Neuron (in vitro differentiated cells): ENCODE measurements at regions not wholly inside any gene's neighbourhood (a gene's known extent, or its start where the extent isn't known, plus 50 kb on each side); places are given as distances from the start of the nearest gene placed in this dataset.
"Not testable (repeated sequence)": the region's sequence is repeated elsewhere in the genome, so short reads cannot be mapped to it uniquely, and the experiment has no call there.

ENCODE experiments used
- H2AFZ ChIP-seq: one replicate; pipeline ENCODE4 v1.6.1; 2013; ENCODE audit warnings: low read depth, mild to moderate bottlenecking, inconsistent platforms, low read length, moderate library complexity
- H3K27me3 ChIP-seq: one replicate; pipeline ENCODE4 v1.6.1; 2013; ENCODE audit warnings: low read length; ENCODE audit not compliant: insufficient read depth
- H3K36me3 ChIP-seq: one replicate; pipeline ENCODE4 v1.6.1; 2013; ENCODE audit warnings: low read length; ENCODE audit not compliant: insufficient read depth
- H3K4me1 ChIP-seq: one replicate; pipeline ENCODE4 v1.6.1; 2013; ENCODE audit warnings: low read length; ENCODE audit not compliant: insufficient read depth
- H3K4me3 ChIP-seq: 2 replicates; pipeline ENCODE4 v1.5.1; 2013; ENCODE audit warnings: mild to moderate bottlenecking, low read length, moderate library complexity
- H3K9me3 ChIP-seq: one replicate; pipeline ENCODE4 v1.6.1; 2013; ENCODE audit warnings: low read length

DNA sequence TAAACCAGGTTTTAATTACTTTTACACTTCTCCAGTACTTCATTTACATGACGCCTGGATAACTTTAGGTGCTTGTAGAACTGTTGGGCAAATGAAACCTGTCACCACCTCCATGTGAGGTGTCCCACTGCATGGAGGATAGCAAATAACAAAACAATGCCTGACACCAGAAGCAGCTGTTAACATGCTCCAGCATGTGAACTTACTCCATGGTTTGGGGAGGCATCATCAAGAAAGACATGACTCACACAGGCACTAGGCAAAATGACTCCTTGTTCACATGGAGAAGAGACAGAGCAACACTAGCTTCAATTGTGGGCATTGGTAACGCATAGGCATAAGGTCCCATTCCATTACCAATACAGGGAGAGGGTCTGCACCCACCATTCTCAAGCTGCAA lies 198.1 kb upstream of the F9 start:
- no peaks in the 10 kb centered on the region for H3K27me3 ChIP-seq
- H3K4me1 ChIP-seq = no peaks in the 10 kb centered on the region
- H3K9me3 ChIP-seq = no peaks in the 10 kb centered on the region
- no peak overlapping the region for H2AFZ ChIP-seq
- no peak overlapping the region for H3K4me3 ChIP-seq
- no peaks in the 10 kb centered on the region for H3K36me3 ChIP-seq

DNA sequence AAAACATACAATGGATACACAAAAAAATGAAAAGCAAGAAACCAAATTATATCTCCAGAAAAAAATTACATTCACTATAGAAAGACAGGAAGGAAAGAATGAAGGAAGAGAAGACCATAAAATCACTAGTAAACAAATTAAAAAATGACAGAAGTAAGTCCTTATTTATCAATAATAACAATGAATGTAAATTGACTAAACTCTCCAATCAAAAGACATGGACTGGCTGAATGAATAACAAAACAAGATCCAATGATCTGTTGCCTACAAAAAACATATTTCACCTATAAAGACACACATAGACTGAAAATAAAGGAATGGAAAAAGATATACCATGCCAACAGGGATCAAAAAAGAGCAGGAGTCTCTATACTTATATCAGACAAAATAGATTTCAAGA lies 203.2 kb upstream of the F9 start:
- no peak overlapping the region for H2AFZ ChIP-seq
- H3K9me3 ChIP-seq = no peaks in the 10 kb centered on the region
- no peaks in the 10 kb centered on the region for H3K27me3 ChIP-seq
- no peak overlapping the region for H3K4me3 ChIP-seq
- H3K36me3 ChIP-seq = no peaks in the 10 kb centered on the region
- no peaks in the 10 kb centered on the region for H3K4me1 ChIP-seq

DNA sequence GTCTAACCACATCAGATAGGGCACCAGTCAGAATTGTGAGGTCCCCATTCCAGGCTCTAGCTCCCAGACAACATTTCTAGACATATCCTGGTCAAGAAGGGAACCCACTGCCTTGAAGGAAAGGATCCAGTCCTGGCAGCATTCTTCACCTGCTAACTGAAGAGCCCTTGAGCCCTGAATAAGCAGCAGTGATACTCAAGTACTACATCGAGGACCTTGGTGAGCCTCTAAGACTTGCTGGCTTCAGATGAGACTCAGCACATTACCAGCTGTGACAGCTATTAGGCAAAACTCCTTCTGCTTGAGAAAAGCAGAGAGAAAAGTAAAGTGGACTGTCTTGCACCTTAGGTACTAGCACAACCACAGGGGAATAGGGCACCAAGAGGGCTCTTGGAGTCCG lies 205.8 kb upstream of the F9 start:
- H3K9me3 ChIP-seq = no peaks in the 10 kb centered on the region
- no peaks in the 10 kb centered on the region for H3K27me3 ChIP-seq

DNA sequence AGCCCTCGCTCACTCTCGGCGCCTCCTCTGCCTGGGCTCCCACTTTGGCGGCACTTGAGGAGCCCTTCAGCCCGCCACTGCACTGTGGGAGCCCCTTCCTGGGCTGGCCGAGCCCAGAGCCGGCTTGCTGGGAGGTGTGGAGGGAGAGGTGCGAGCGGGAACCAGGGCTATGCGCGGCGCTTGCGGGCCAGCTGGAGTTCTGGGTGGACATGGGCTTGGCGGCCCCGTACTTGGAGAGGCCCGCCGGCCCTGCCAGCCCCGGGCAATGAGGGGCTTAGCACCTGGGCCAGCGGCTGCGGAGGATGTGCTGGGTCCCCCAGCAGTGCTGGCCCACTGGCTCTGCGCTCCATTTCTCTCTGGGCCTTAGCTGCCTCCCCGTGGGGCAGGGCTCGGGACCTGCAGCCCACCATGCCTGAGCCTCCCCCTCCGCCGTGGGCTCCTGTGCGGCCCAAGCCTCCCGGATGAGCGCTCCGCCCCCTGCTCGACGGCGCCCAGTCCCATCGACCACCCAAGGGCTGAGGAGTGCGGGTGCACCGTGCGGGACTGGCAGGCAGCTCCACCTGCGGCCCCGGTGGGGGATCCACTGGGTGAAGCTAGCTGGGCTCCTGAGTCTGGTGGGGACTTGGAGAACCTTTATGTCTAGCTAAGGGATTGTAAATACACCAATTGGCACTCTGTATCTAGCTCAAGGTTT lies 209.7 kb upstream of the F9 start:
- H3K4me3 ChIP-seq, H3K27me3 ChIP-seq, H3K9me3 ChIP-seq, H2AFZ ChIP-seq, H3K36me3 ChIP-seq, H3K4me1 ChIP-seq: not testable (repeated sequence)

More for the DNA sequence above, 205.8 kb upstream of the F9 start:
- H3K4me3 ChIP-seq = no peak overlapping the region
- H3K36me3 ChIP-seq = no peaks in the 10 kb centered on the region
- no peaks in the 10 kb centered on the region for H3K4me1 ChIP-seq
- H2AFZ ChIP-seq = no peak overlapping the region

DNA sequence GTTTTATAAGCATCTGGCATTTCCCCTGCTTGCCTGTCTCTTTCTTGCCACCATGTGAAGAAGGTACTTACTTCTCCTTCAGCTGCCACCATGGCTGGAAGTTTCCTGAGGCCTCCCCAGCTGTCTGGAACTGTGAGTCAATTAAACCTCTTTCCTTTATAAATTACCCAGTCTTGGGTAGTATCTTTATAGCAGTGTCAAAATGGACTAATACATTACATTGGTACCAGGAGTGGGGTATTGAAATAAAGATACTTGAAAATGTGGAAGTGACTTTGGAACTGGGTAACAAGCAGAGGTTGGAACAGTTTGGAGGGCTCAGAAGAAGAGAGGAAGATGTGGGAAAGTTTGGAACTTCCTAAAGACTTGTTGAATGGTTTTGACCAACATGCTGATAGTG lies 223.9 kb upstream of the F9 start:
- not testable (repeated sequence) for H3K36me3 ChIP-seq, H3K4me1 ChIP-seq, H2AFZ ChIP-seq, H3K27me3 ChIP-seq, H3K9me3 ChIP-seq, H3K4me3 ChIP-seq

DNA sequence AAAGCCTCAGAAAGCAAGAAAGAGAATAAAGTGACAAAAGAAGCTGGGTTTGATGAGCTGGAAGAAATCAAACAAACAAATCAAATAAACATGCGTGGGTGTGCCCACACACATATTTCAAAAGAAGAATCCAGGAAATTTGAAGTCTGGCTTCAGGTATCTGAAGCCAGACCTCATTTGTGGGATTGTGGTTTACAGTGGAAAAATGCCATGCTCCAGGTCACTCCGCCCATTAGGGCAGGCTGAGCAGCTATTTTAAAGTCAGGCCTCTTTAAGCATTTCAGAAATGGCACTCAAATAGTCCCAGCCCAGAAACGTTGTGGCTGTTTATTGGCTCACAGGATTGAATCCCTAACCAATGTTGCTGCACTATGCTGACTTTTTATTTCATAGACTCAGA lies 226.1 kb upstream of the F9 start:
- peaks cover 3% of the 10 kb centered on the region for H3K9me3 ChIP-seq
- no peaks in the 10 kb centered on the region for H3K4me1 ChIP-seq
- H3K4me3 ChIP-seq = no peak overlapping the region
- no peaks in the 10 kb centered on the region for H3K27me3 ChIP-seq
- H3K36me3 ChIP-seq = no peaks in the 10 kb centered on the region
- no peak overlapping the region for H2AFZ ChIP-seq

DNA sequence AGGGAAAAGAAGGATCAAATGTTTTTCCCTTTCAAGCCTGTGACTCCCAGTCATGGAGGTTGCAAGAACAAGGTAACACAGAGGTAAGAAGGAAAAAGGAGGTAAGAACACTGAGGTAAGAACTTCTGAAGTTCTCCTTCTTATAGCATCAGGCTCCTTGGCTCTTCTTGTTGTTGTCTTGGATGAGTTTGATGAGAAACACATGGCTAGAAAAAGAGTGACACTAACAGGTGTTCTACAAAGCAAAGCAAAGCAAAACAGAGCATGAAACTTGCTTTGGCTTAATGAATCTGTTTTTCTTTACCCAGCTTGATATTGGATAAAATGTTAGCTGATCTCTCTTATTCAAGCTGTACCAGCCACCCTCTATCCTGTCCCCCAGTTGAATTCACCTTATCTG lies 231.2 kb upstream of the F9 start:
- H3K4me1 ChIP-seq = no peaks in the 10 kb centered on the region

DNA sequence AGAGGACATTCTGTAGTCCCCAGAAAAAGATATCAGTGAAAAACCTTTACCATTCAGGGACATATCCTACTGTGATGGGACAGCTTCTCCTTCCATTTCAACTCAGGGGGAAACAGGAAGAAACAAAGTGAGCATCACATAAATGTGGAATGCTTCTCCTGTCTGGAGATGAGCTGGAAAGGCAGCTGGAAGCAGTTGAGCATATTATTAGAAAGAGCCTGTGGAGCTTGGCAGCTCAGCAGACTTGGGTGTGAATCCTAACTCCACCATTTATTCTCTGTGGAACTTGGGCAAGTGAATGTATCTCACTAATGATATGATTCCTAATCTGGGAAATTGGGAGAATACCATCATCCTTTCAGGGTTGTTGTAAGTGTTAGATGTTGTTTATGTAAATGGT lies 232.1 kb upstream of the F9 start:
- no peak overlapping the region for H2AFZ ChIP-seq
- H3K36me3 ChIP-seq = no peaks in the 10 kb centered on the region
- H3K4me1 ChIP-seq = no peaks in the 10 kb centered on the region
- no peaks in the 10 kb centered on the region for H3K9me3 ChIP-seq
- no peak overlapping the region for H3K4me3 ChIP-seq
- peaks cover 3% of the 10 kb centered on the region for H3K27me3 ChIP-seq

More for the DNA sequence above, 231.2 kb upstream of the F9 start:
- H3K4me3 ChIP-seq = no peak overlapping the region
- H3K36me3 ChIP-seq = no peaks in the 10 kb centered on the region
- no peak overlapping the region for H2AFZ ChIP-seq
- H3K9me3 ChIP-seq = no peaks in the 10 kb centered on the region
- H3K27me3 ChIP-seq = peaks cover 3% of the 10 kb centered on the region

DNA sequence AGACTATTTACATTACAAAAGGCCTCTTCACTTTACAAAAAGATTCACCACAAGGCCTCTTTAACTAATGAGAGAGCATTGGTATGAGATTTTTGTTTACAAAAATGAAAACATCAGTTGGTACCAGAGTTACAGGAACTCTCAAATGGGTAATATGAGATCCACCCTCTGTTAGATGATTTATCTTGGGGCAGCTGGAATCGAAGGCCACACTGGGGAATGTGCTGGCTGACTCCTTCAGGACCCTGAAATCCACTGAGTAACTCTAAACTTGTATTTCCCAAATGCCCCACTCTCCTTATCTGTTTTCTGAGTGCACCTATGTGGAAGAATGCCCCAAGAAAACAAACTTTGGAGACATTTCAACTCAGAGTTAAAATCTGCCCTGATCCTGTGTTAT lies 232.9 kb upstream of the F9 start:
- H3K4me3 ChIP-seq = no peak overlapping the region
- H3K4me1 ChIP-seq = no peaks in the 10 kb centered on the region
- H3K9me3 ChIP-seq = no peaks in the 10 kb centered on the region
- H3K27me3 ChIP-seq = peaks cover 3% of the 10 kb centered on the region
- H3K36me3 ChIP-seq = no peaks in the 10 kb centered on the region
- H2AFZ ChIP-seq = no peak overlapping the region

DNA sequence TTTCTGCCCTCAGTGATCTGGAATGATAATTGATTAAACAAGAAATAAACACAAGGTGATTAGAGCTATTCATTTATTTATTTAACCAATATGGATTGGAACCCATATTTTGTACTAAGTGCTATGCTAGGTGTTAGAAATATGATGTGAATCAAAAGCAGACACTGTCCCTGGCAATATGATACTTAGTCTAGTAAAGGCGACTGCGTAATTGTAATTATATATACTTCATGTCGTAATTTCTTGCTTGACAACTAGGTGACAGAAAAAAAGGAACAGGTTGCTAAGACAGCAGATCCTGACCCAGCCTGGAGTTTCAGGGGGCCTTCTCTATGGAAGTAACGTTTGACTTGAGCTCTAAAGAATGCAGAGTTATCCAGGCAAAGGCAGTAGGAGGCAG lies 236.5 kb upstream of the F9 start:
- no peaks in the 10 kb centered on the region for H3K36me3 ChIP-seq
- H3K9me3 ChIP-seq = no peaks in the 10 kb centered on the region
- no peaks in the 10 kb centered on the region for H3K4me1 ChIP-seq
- peaks cover 3% of the 10 kb centered on the region for H3K27me3 ChIP-seq
- no peak overlapping the region for H2AFZ ChIP-seq
- H3K4me3 ChIP-seq = no peak overlapping the region

DNA sequence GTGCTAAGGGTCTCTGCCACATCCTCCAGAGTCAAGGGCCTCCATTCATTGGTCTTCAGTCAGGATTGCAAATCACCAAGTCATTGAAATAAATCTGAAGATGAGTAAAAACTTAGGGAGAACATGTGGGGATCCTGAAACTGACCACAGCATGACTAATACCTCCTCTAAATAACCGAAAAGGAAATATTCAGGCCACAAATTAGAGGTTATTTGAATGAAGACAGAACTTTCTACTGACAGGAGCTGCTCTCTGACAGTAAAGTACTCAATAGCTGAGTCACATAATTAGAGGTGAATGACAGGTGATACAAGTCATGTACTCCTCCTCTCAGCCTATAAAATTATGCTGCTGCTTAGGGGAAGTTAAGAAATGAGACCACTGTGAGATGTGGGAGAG lies 240.2 kb upstream of the F9 start:
- Histone ChIP-seq H3K9me3 (no peaks in the 10 kb centered on the region), H3K27me3 (no peaks in the 10 kb centered on the region), H2AFZ (no peak overlapping the region), H3K4me1 (no peaks in the 10 kb centered on the region), H3K4me3 (no peak overlapping the region), H3K36me3 (no peaks in the 10 kb centered on the region)

DNA sequence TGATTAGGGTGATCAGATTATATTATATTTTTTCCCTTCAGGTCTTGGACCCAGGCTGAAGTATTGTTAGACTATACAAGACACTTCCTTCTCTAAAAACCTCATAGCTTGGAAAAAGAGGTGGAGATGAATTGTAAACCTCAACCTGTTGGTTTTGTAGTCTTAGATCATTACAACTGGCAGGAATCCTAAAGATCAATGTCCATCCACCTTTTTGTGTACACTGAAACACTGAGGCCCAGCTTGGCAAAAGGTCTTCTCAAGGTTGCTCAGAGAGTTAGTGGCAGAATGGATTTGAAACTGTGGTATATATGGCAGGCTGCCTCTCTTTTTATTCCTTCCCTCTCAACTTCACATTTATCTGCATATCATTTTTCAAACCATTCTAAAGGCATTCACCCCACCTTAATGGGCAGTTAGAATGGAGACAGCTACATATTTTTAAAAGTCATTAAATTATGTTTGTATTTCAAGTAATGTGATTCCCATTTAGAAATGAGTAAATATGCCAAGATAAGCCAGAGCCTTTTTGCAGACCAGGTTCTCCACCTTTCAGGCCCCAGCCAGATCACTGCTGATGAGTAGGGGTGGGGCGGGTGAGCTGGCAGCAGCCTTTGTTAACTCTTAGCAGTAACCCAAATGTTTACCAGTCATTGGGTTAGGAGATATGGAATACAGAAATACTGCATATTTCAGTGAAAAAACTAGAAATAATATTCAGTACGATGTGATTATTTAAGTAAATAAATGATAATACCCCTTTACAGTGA lies 243.2 kb upstream of the F9 start:
- no peaks in the 10 kb centered on the region for H3K4me1 ChIP-seq
- no peak overlapping the region for H2AFZ ChIP-seq
- no peaks in the 10 kb centered on the region for H3K36me3 ChIP-seq
- no peak overlapping the region for H3K4me3 ChIP-seq
- H3K9me3 ChIP-seq = no peaks in the 10 kb centered on the region
- H3K27me3 ChIP-seq = no peaks in the 10 kb centered on the region

DNA sequence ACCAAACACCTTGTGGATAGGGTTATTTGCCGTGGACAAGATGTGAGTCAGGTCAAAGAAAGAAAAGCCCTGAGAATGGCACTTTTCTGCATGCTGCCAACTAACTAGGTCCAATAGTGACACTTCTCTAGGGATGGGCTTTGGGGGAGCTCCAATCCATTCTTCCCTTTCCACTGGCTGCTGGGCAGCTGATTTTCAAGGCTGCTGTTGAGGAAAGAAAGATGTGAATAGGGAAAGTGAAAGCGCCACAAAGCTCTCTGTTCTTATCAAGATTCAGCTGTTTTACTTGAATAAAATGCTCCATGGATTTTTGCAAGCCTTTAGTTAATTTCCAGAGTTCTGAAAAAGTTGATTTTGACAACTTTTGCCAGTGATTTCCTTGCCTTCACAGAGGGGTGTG lies 244.2 kb upstream of the F9 start:
- Histone ChIP-seq H3K9me3 (no peaks in the 10 kb centered on the region), H2AFZ (no peak overlapping the region), H3K4me3 (no peak overlapping the region), H3K27me3 (no peaks in the 10 kb centered on the region), H3K4me1 (no peaks in the 10 kb centered on the region), H3K36me3 (no peaks in the 10 kb centered on the region)

DNA sequence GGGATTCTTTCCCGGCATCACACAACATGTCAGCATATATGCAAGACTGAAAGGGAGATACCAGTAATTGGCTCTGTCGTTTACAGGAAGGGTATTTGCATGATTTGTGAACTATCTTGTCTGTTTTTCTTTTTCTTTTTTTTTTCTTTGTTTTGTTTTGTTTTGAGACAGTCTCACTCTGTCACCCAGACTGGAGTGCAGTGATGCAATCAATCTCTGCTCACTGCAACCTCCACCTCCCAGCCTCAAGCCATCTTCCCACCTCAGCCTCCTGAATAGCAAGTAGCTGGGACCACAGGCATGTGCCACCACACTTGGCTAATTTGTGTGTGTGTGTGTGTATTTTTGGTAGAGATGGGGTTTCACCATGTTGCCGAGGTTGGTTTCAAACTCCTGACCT lies 262.7 kb upstream of the F9 start:
- no peak overlapping the region for H3K4me3 ChIP-seq
- H3K9me3 ChIP-seq = no peaks in the 10 kb centered on the region
- no peaks in the 10 kb centered on the region for H3K4me1 ChIP-seq
- H2AFZ ChIP-seq = no peak overlapping the region
- no peaks in the 10 kb centered on the region for H3K27me3 ChIP-seq
- no peaks in the 10 kb centered on the region for H3K36me3 ChIP-seq
